SH-SY5Y (cell line): ENCODE measurements at regions not wholly inside any gene's neighbourhood (a gene's known extent, or its start where the extent isn't known, plus 50 kb on each side); places are given as distances from the start of the nearest gene placed in this dataset.

ENCODE experiments used
- GATA2 ChIP-seq: IDR thresholded peaks from 2 replicates; pipeline ENCODE4 v1.6.1; 2011; ENCODE audit warnings: mild to moderate bottlenecking, low read depth, low read length
- GATA3 ChIP-seq: IDR thresholded peaks from 2 replicates; pipeline ENCODE4 v1.6.1; 2011; ENCODE audit warnings: low read depth, mild to moderate bottlenecking, low read length, moderate library complexity

- TF ChIP-seq GATA2, result no peak
- TF ChIP-seq GATA3, result no peak
These were observed 254.1 kb upstream of the IRX3 start for GRCh38 chr16:54540525-54541180.

- TF ChIP-seq GATA2 (no peak), GATA3 (no peak)
These were observed 251.7 kb upstream of the IRX3 start for GRCh38 chr16:54538276-54538675.

GRCh38 chr16:54533856-54534490 lies 247.4 kb upstream of the IRX3 start:
- TF ChIP-seq GATA3 (no peak), GATA2 (no peak)

GRCh38 chr16:54526916-54527315 lies 240.3 kb upstream of the IRX3 start:
- TF ChIP-seq GATA3 (no peak), GATA2 (no peak)

GRCh38 chr16:54526087-54526486 lies 239.5 kb upstream of the IRX3 start:
- TF ChIP-seq GATA2 (no peak), GATA3 (no peak)

GRCh38 chr16:54525104-54525503 lies 238.5 kb upstream of the IRX3 start:
- TF ChIP-seq GATA2 (no peak), GATA3 (no peak)

GRCh38 chr16:54522584-54522983 lies 236.0 kb upstream of the IRX3 start:
- TF ChIP-seq GATA3, result no peak
- TF ChIP-seq GATA2, result no peak

GRCh38 chr16:54521327-54521726 lies 234.7 kb upstream of the IRX3 start:
- no peak for TF ChIP-seq GATA3
- no peak for TF ChIP-seq GATA2

GRCh38 chr16:54519161-54519695 lies 232.6 kb upstream of the IRX3 start:
- TF ChIP-seq GATA3, result no peak
- TF ChIP-seq GATA2, result no peak

GRCh38 chr16:54517181-54517580 lies 230.6 kb upstream of the IRX3 start:
- TF ChIP-seq GATA2 (no peak), GATA3 (no peak)

- no peak for TF ChIP-seq GATA2
- TF ChIP-seq GATA3, result no peak
These were observed 225.9 kb upstream of the IRX3 start for GRCh38 chr16:54512467-54512995.

GRCh38 chr16:54511222-54511731 lies 224.7 kb upstream of the IRX3 start:
- TF ChIP-seq GATA3, result no peak
- no peak for TF ChIP-seq GATA2

- TF ChIP-seq GATA2 (no peak), GATA3 (no peak)
These were observed 224.2 kb upstream of the IRX3 start for GRCh38 chr16:54510685-54511221.

GRCh38 chr16:54509456-54509855 lies 222.9 kb upstream of the IRX3 start:
- TF ChIP-seq GATA2 (no peak), GATA3 (no peak)
